ENCODE measurements at regions not wholly inside any gene's neighbourhood (a gene's known extent, or its start where the extent isn't known, plus 50 kb on each side); places are given as distances from the start of the nearest gene placed in this dataset.

DNA sequence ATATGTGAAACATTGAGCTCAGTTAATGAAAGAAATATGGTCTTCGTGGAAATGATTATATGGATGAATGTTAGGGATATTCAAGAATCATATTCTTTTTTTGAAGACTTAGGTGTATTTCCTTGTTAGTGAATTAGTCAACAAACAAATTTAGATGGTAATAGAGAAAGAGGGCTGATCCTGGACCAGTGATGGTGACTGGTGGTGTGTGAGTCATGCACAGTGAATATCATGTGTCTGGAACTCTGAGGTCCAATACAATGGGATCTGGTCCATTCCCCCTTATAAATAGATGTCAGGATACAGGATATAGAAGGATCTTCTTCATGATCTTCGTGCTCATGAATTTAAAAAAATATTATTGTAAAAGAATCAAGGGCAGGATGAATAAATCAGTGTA lies 64.4 kb upstream of the RTL1 start:
- H3K9ac ChIP-seq (ENCODE audit: insufficient read depth, low read length, poor library complexity, severe bottlenecking), result no peak overlapping the region
- no peak overlapping the region for H2AFZ ChIP-seq (ENCODE audit: insufficient read depth, low read depth, low read length, poor library complexity, severe bottlenecking)
- H3K27me3 Mint-ChIP-seq (ENCODE audit: low read depth in 3 of 3), result peaks cover 0 to 2% (median 1%) of the 10 kb centered on the region in 3 donors
- H3K4me3 Mint-ChIP-seq, result no peak overlapping the region
- no peak overlapping the region for H3K27ac ChIP-seq (ENCODE audit: low read depth in 1 of 2, low read length in 2 of 2)
- H3K79me2 ChIP-seq (ENCODE audit: insufficient read depth, low read length), result no peaks in the 10 kb centered on the region
- H3K9me3 Mint-ChIP-seq, result peaks cover 0 to 2% (median 0%) of the 10 kb centered on the region in 7 donors
- H3K4me1 Mint-ChIP-seq, result no peaks in the 10 kb centered on the region
- H3K36me3 Mint-ChIP-seq, result no peaks in the 10 kb centered on the region
- WGBS (ENCODE audit: insufficient coverage), result 100% methylated on average over 1 of the region's 2 CpGs
- no peaks in the 10 kb centered on the region for H3K9me3 ChIP-seq (replicated peaks in 1 of 2; ENCODE audit: control insufficient read depth in 1 of 2, insufficient read depth in 1 of 2, low read length in 2 of 2)
- no peak for DNase-seq
- H3K4me2 ChIP-seq (replicated peaks; ENCODE audit: extremely low read depth, low read length, poor library complexity, severe bottlenecking), result no peak overlapping the region
- no peaks in the 10 kb centered on the region for H3K27me3 ChIP-seq (ENCODE audit: control insufficient read depth in 2 of 2, insufficient read depth in 2 of 2, low read length in 2 of 2)
- no peaks in the 10 kb centered on the region for H3K4me1 ChIP-seq (ENCODE audit: control insufficient read depth in 1 of 2, insufficient read depth in 2 of 2, low read length in 2 of 2)
- no peak overlapping the region for H3K4me3 ChIP-seq (replicated peaks in 1 of 3; ENCODE audit: low read depth in 2 of 3, low read length in 3 of 3)
- no peaks in the 10 kb centered on the region for H4K20me1 ChIP-seq (ENCODE audit: insufficient read depth, low read length)
- no peak overlapping the region for H3K27ac Mint-ChIP-seq
- TF ChIP-seq, protein P1, sequence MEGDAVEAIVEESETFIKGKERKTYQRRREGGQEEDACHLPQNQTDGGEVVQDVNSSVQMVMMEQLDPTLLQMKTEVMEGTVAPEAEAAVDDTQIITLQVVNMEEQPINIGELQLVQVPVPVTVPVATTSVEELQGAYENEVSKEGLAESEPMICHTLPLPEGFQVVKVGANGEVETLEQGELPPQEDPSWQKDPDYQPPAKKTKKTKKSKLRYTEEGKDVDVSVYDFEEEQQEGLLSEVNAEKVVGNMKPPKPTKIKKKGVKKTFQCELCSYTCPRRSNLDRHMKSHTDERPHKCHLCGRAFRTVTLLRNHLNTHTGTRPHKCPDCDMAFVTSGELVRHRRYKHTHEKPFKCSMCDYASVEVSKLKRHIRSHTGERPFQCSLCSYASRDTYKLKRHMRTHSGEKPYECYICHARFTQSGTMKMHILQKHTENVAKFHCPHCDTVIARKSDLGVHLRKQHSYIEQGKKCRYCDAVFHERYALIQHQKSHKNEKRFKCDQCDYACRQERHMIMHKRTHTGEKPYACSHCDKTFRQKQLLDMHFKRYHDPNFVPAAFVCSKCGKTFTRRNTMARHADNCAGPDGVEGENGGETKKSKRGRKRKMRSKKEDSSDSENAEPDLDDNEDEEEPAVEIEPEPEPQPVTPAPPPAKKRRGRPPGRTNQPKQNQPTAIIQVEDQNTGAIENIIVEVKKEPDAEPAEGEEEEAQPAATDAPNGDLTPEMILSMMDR (IDR thresholded peaks at IDR 0.05), result no peak
- intact Hi-C loops (cut with micrococcal nuclease), result no loop called here
- H3K36me3 ChIP-seq (replicated peaks in 1 of 2; ENCODE audit: control insufficient read depth in 1 of 2, insufficient read depth in 2 of 2, low read length in 2 of 2), result no peaks in the 10 kb centered on the region

DNA sequence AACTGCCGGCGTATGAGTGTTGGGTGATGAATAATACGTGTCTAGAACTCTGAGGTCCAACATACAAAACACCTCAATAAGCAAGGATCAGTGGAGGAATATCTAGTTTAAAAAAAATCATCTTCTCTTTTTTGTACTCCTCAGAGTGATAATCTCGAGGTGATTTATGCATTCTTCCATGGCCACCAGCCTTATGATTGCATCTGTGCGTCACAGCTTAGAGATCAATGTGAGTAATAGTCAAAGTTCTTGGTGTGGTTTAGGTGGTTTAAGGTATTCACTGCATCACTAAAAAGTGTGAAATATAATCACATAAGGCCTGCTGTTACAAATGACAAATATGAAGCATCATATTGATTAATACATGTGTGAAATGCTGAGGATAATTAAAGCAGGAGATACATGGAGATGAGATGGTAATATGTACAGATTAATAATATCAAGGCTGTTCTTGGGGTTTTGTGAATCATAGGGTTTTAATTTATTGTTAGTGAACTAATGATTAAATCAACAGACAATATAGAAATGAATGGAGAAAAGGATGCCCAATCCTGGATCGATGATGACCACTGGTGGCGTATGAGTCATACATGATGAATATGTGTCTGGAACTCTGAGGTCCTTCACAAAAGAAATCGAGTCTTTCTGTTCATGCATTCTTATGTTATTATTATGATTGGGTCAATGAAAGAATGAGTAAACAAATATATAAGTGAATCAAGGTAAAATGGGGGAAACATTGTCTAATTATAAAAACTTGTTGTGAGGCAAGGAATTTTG lies 68.8 kb upstream of the RTL1 start:
- Histone ChIP-seq H3K27ac (ENCODE audit: low read depth in 1 of 2, low read length in 2 of 2) (no peak overlapping the region), H3K9ac (ENCODE audit: insufficient read depth, low read length, poor library complexity, severe bottlenecking) (no peak overlapping the region), H3K4me2 (replicated peaks; ENCODE audit: extremely low read depth, low read length, poor library complexity, severe bottlenecking) (no peak overlapping the region), H3K4me3 (replicated peaks in 1 of 3; ENCODE audit: low read depth in 2 of 3, low read length in 3 of 3) (no peak overlapping the region), H4K20me1 (ENCODE audit: insufficient read depth, low read length) (no peaks in the 10 kb centered on the region), H2AFZ (ENCODE audit: insufficient read depth, low read depth, low read length, poor library complexity, severe bottlenecking) (no peak overlapping the region), H3K4me1 (ENCODE audit: control insufficient read depth in 1 of 2, insufficient read depth in 2 of 2, low read length in 2 of 2) (no peaks in the 10 kb centered on the region), H3K79me2 (ENCODE audit: insufficient read depth, low read length) (no peaks in the 10 kb centered on the region), H3K36me3 (replicated peaks in 1 of 2; ENCODE audit: control insufficient read depth in 1 of 2, insufficient read depth in 2 of 2, low read length in 2 of 2) (no peaks in the 10 kb centered on the region), H3K9me3 (replicated peaks in 1 of 2; ENCODE audit: control insufficient read depth in 1 of 2, insufficient read depth in 1 of 2, low read length in 2 of 2) (no peaks in the 10 kb centered on the region), H3K27me3 (ENCODE audit: control insufficient read depth in 2 of 2, insufficient read depth in 2 of 2, low read length in 2 of 2) (no peaks in the 10 kb centered on the region)
- Mint-ChIP-seq H3K9me3 (no peaks in the 10 kb centered on the region), H3K36me3 (no peaks in the 10 kb centered on the region), H3K27me3 (ENCODE audit: low read depth in 3 of 3) (peaks cover 0 to 2% (median 1%) of the 10 kb centered on the region in 3 donors), H3K4me1 (no peaks in the 10 kb centered on the region), H3K27ac (no peak overlapping the region), H3K4me3 (no peak overlapping the region)
- no peak for DNase-seq
- intact Hi-C loops (cut with micrococcal nuclease), result no loop called here
- TF ChIP-seq, protein P1 (IDR thresholded peaks at IDR 0.05), result no peak
- WGBS (ENCODE audit: insufficient coverage), result no CpG with 5 or more reads among the region's 8 CpGs

Measured in CD14-positive monocyte (primary cell).